GM12891 (cell line): ENCODE measurements at regions not wholly inside any gene's neighbourhood (a gene's known extent, or its start where the extent isn't known, plus 50 kb on each side); places are given as distances from the start of the nearest gene placed in this dataset.

ENCODE experiments used
- PAX5 ChIP-seq: IDR thresholded peaks from 2 replicates; pipeline ENCODE4 v1.6.1; 2011; ENCODE audit warnings: low read length, moderate library complexity, mild to moderate bottlenecking; ENCODE audit not compliant: insufficient read depth, severe bottlenecking
- POLR2A ChIP-seq: IDR thresholded peaks from 2 replicates; pipeline ENCODE4 v1.6.1; 2011; ENCODE audit warnings: low read depth, low read length, control low read depth
- POLR2AphosphoS5 ChIP-seq: IDR thresholded peaks from 2 replicates; pipeline ENCODE4 v1.6.1; 2011; ENCODE audit warnings: low read depth, low read length, control low read depth
- POU2F2 ChIP-seq: IDR thresholded peaks from 2 replicates; pipeline ENCODE4 v1.6.1; 2011; ENCODE audit warnings: low read depth, mild to moderate bottlenecking, control low read depth, low read length, moderate library complexity
- SPI1 ChIP-seq: IDR thresholded peaks from 2 replicates; pipeline ENCODE4 v1.6.1; 2011; ENCODE audit warnings: low read depth, low read length, control low read depth
- TAF1 ChIP-seq: IDR thresholded peaks from 2 replicates; pipeline ENCODE4 v1.6.1; 2011; ENCODE audit warnings: low read depth, low read length, control low read depth

- TF ChIP-seq POLR2A (no peak), POLR2AphosphoS5 (no peak), TAF1 (no peak), SPI1 (no peak), PAX5 (no peak), POU2F2 (no peak)
Measured at GRCh38 chr14:86179980-86180379, 650.0 kb downstream of the FLRT2 start.
